ENCODE measurements at regions not wholly inside any gene's neighbourhood (a gene's known extent, or its start where the extent isn't known, plus 50 kb on each side); places are given as distances from the start of the nearest gene placed in this dataset.

GRCh38 chr20:24763386-24764026 lies 185.6 kb upstream of the CST7 start:
- H3K9me3 ChIP-seq = peaks cover 10% of the 10 kb centered on the region; the same call in 2 of the 3 replicates
- ATAC-seq = no peak
- H3K4me2 ChIP-seq = no peak overlapping the region
- POLR2A ChIA-PET = no interaction called here
- H3K4me3 ChIP-seq = no peak overlapping the region
- no peak for DNase-seq (ENCODE audit: low read depth in 1 of 2, low spot score in 1 of 2)
- TF ChIP-seq CHD4 (IDR thresholded peaks at IDR 0.05; ENCODE audit: borderline replicate concordance) (no peak), RFX5 (IDR thresholded peaks at IDR 0.05) (no peak), ATOH8 (CRISPR knock-in tag; IDR thresholded peaks at IDR 0.05; ENCODE audit: low read depth) (no peak), CBX8 (IDR thresholded peaks at IDR 0.05) (no peak), HOXB13 (CRISPR knock-in tag; IDR thresholded peaks at IDR 0.05; ENCODE audit: low read depth) (no peak), EHF (CRISPR knock-in tag; IDR thresholded peaks at IDR 0.05) (no peak), ESRRA (IDR thresholded peaks at IDR 0.05; ENCODE audit: borderline replicate concordance, low read length) (no peak), MAFK (IDR thresholded peaks at IDR 0.05; ENCODE audit: partially characterized antibody) (no peak), MAZ (IDR thresholded peaks at IDR 0.05; ENCODE audit: borderline replicate concordance, low read depth, low read length) (no peak), KDM1A (IDR thresholded peaks at IDR 0.05; ENCODE audit: low read depth) (no peak), ELK1 (IDR thresholded peaks at IDR 0.05; ENCODE audit: low read depth, low read length) (no peak), RAD21 (conservative IDR thresholded peaks at IDR 0.05 in 1 of 2, IDR thresholded peaks at IDR 0.05 in 1 of 2) (no peak), ZNF302 (CRISPR knock-in tag; IDR thresholded peaks at IDR 0.05) (no peak), FOSB (CRISPR knock-in tag; IDR thresholded peaks at IDR 0.05) (no peak), HOXB5 (CRISPR knock-in tag; IDR thresholded peaks at IDR 0.05) (no peak), BHLHE40 (IDR thresholded peaks at IDR 0.05; ENCODE audit: low read depth, low read length) (no peak), TP53 (CRISPR knock-in tag; IDR thresholded peaks at IDR 0.05) (no peak), POLR2A (IDR thresholded peaks at IDR 0.05; ENCODE audit: low read length) (no peak)
- no peaks in the 10 kb centered on the region for H3K4me1 ChIP-seq
- FAIRE-seq = no peak
- 69% methylated on average over 26 of the region's 26 CpGs for WGBS (ENCODE audit: missing lambda C conversion rate)
- H3K27ac ChIP-seq = no peak overlapping the region
- CTCF ChIA-PET = interaction anchor here (1.2 kb wide), 1 partner anchor 17 kb away, joined by 3 read pairs; no protein-coding TSS in a partner anchor

- no peak overlapping the region for H3K27ac ChIP-seq
- H3K4me1 ChIP-seq = no peaks in the 10 kb centered on the region
- TF ChIP-seq FOSL2 (IDR thresholded peaks at IDR 0.05) = no peak
- no peak for TF ChIP-seq FOSL2 (CRISPR knock-in tag; IDR thresholded peaks at IDR 0.05)
- TF ChIP-seq FOSB (CRISPR knock-in tag; IDR thresholded peaks at IDR 0.05) = no peak
- no peak for TF ChIP-seq TP53 (CRISPR knock-in tag; IDR thresholded peaks at IDR 0.05)
- TF ChIP-seq E2F6 (IDR thresholded peaks at IDR 0.05; ENCODE audit: borderline replicate concordance, low read depth) = no peak
- TF ChIP-seq HOXB13 (CRISPR knock-in tag; IDR thresholded peaks at IDR 0.05; ENCODE audit: low read depth) = no peak
- ATAC-seq (no peak), DNase-seq (ENCODE audit: low read depth in 1 of 2, low spot score in 1 of 2) (no peak), FAIRE-seq (no peak)
- no peak overlapping the region for H3K4me3 ChIP-seq
- ChIA-PET CTCF (interaction anchor here (1.2 kb wide), 1 partner anchor 17 kb away, joined by 3 read pairs; no protein-coding TSS in a partner anchor), POLR2A (no interaction called here)
- 64% methylated on average over 6 of the region's 16 CpGs for WGBS (ENCODE audit: missing lambda C conversion rate)
- H3K9me3 ChIP-seq = peaks cover 10% of the 10 kb centered on the region; the same call in 2 of the 3 replicates
- H3K4me2 ChIP-seq = no peak overlapping the region
Observed at GRCh38 chr20:24764027-24764793, 184.9 kb upstream of the CST7 start.

All from A549 (cell line).